ENCODE measurements at regions not wholly inside any gene's neighbourhood (a gene's known extent, or its start where the extent isn't known, plus 50 kb on each side); places are given as distances from the start of the nearest gene placed in this dataset.

- no peak for TF ChIP-seq CTCF (IDR thresholded peaks at IDR 0.05; ENCODE audit: insufficient read depth, low read depth, low read length)
- no peak for DNase-seq (ENCODE audit: low read depth)
- H3K4me3 ChIP-seq (ENCODE audit: low read depth, low read length): no peak overlapping the region
Measured at GRCh38 chr10:8712656-8713055, 658.2 kb downstream of the GATA3 start.

GRCh38 chr10:8719971-8720370 is 665.5 kb downstream of the GATA3 start:
- no peak overlapping the region for H3K4me3 ChIP-seq (ENCODE audit: low read depth, low read length)
- TF ChIP-seq CTCF (IDR thresholded peaks at IDR 0.05; ENCODE audit: insufficient read depth, low read depth, low read length): no peak
- DNase-seq (ENCODE audit: low read depth): no peak

GRCh38 chr10:8721650-8722049 is 667.2 kb downstream of the GATA3 start:
- no peak for TF ChIP-seq CTCF (IDR thresholded peaks at IDR 0.05; ENCODE audit: insufficient read depth, low read depth, low read length)
- H3K4me3 ChIP-seq (ENCODE audit: low read depth, low read length): no peak overlapping the region
- no peak for DNase-seq (ENCODE audit: low read depth)

- no peak for DNase-seq (ENCODE audit: low read depth)
- TF ChIP-seq CTCF (IDR thresholded peaks at IDR 0.05; ENCODE audit: insufficient read depth, low read depth, low read length): no peak
- no peak overlapping the region for H3K4me3 ChIP-seq (ENCODE audit: low read depth, low read length)
Measured at GRCh38 chr10:8722835-8723234, 668.3 kb downstream of the GATA3 start.

- no peak for DNase-seq (ENCODE audit: low read depth)
- H3K4me3 ChIP-seq (ENCODE audit: low read depth, low read length): no peak overlapping the region
- no peak for TF ChIP-seq CTCF (IDR thresholded peaks at IDR 0.05; ENCODE audit: insufficient read depth, low read depth, low read length)
Measured at GRCh38 chr10:8725343-8725742, 670.9 kb downstream of the GATA3 start.

GRCh38 chr10:8726084-8726778 is 671.7 kb downstream of the GATA3 start:
- no peak for DNase-seq (ENCODE audit: low read depth)
- TF ChIP-seq CTCF (IDR thresholded peaks at IDR 0.05; ENCODE audit: insufficient read depth, low read depth, low read length): no peak

GRCh38 chr10:8726779-8727084 is 672.2 kb downstream of the GATA3 start:
- TF ChIP-seq CTCF (IDR thresholded peaks at IDR 0.05; ENCODE audit: insufficient read depth, low read depth, low read length): no peak
- no peak for DNase-seq (ENCODE audit: low read depth)
- H3K4me3 ChIP-seq (ENCODE audit: low read depth, low read length): no peak overlapping the region

More at GRCh38 chr10:8726084-8726778, 671.7 kb downstream of the GATA3 start:
- no peak overlapping the region for H3K4me3 ChIP-seq (ENCODE audit: low read depth, low read length)
